ENCODE measurements at regions not wholly inside any gene's neighbourhood (a gene's known extent, or its start where the extent isn't known, plus 50 kb on each side); places are given as distances from the start of the nearest gene placed in this dataset.

GRCh38 chr9:75695921-75696320 lies 194.6 kb upstream of the PCSK5 start:
- BruUV-seq (replicated peaks), result no TSS peak
- Histone ChIP-seq H3K36me3 (ENCODE audit: control insufficient read depth, insufficient read depth, low read length) (no peaks in the 10 kb centered on the region), H3K27me3 (replicated peaks; ENCODE audit: control insufficient read depth, insufficient read depth, low read length) (no peaks in the 10 kb centered on the region), H3K4me3 (ENCODE audit: low read depth, low read length) (no peak overlapping the region), H3K9me3 (no peaks in the 10 kb centered on the region), H3K4me1 (no peaks in the 10 kb centered on the region)
- no peak for DNase-seq
- TF ChIP-seq CTCF (IDR thresholded peaks at IDR 0.05; ENCODE audit: insufficient read depth in 1 of 2, low read depth in 1 of 2, low read length in 1 of 2, severe bottlenecking in 1 of 2, unreplicated experiment in 1 of 2), result no peak
- Mint-ChIP-seq H3K36me3 (ENCODE audit: insufficient read depth, unreplicated experiment) (no peaks in the 10 kb centered on the region), H3K9me3 (ENCODE audit: unreplicated experiment) (no peaks in the 10 kb centered on the region), H3K27me3 (ENCODE audit: insufficient read depth, unreplicated experiment) (no peaks in the 10 kb centered on the region), H3K27ac (ENCODE audit: unreplicated experiment) (no peak overlapping the region), H3K4me3 (ENCODE audit: unreplicated experiment) (no peak overlapping the region), H3K4me1 (ENCODE audit: low read depth, unreplicated experiment) (no peaks in the 10 kb centered on the region)
- ChIA-PET POLR2A (no interaction called here), CTCF (no interaction called here)
- intact Hi-C loops (cut with micrococcal nuclease; ENCODE audit: unreplicated experiment), result no loop called here

GRCh38 chr9:75699017-75699416 lies 191.5 kb upstream of the PCSK5 start:
- POLR2A ChIA-PET, result no interaction called here
- Mint-ChIP-seq H3K27ac (ENCODE audit: unreplicated experiment) (no peak overlapping the region), H3K4me3 (ENCODE audit: unreplicated experiment) (no peak overlapping the region), H3K36me3 (ENCODE audit: insufficient read depth, unreplicated experiment) (no peaks in the 10 kb centered on the region), H3K4me1 (ENCODE audit: low read depth, unreplicated experiment) (no peaks in the 10 kb centered on the region), H3K27me3 (ENCODE audit: insufficient read depth, unreplicated experiment) (no peaks in the 10 kb centered on the region), H3K9me3 (ENCODE audit: unreplicated experiment) (no peaks in the 10 kb centered on the region)
- no peak for DNase-seq
- no peak overlapping the region for H3K4me3 ChIP-seq (ENCODE audit: low read depth, low read length)
- BruUV-seq (replicated peaks), result no TSS peak
- H3K36me3 ChIP-seq (ENCODE audit: control insufficient read depth, insufficient read depth, low read length), result no peaks in the 10 kb centered on the region
- H3K9me3 ChIP-seq, result no peaks in the 10 kb centered on the region
- intact Hi-C loops (cut with micrococcal nuclease; ENCODE audit: unreplicated experiment), result no loop called here
- no peak for TF ChIP-seq CTCF (IDR thresholded peaks at IDR 0.05; ENCODE audit: insufficient read depth in 1 of 2, low read depth in 1 of 2, low read length in 1 of 2, severe bottlenecking in 1 of 2, unreplicated experiment in 1 of 2)
- H3K4me1 ChIP-seq, result no peaks in the 10 kb centered on the region
- CTCF ChIA-PET, result no interaction called here
- no peaks in the 10 kb centered on the region for H3K27me3 ChIP-seq (replicated peaks; ENCODE audit: control insufficient read depth, insufficient read depth, low read length)

GRCh38 chr9:75699625-75700251 lies 190.7 kb upstream of the PCSK5 start:
- Mint-ChIP-seq H3K4me1 (ENCODE audit: low read depth, unreplicated experiment) (no peaks in the 10 kb centered on the region), H3K9me3 (ENCODE audit: unreplicated experiment) (no peaks in the 10 kb centered on the region), H3K27ac (ENCODE audit: unreplicated experiment) (no peak overlapping the region), H3K27me3 (ENCODE audit: insufficient read depth, unreplicated experiment) (no peaks in the 10 kb centered on the region), H3K4me3 (ENCODE audit: unreplicated experiment) (no peak overlapping the region), H3K36me3 (ENCODE audit: insufficient read depth, unreplicated experiment) (no peaks in the 10 kb centered on the region)
- ChIA-PET CTCF (no interaction called here), POLR2A (no interaction called here)
- no peaks in the 10 kb centered on the region for H3K4me1 ChIP-seq
- H3K4me3 ChIP-seq (ENCODE audit: low read depth, low read length), result no peak overlapping the region
- no peaks in the 10 kb centered on the region for H3K27me3 ChIP-seq (replicated peaks; ENCODE audit: control insufficient read depth, insufficient read depth, low read length)
- H3K9me3 ChIP-seq, result no peaks in the 10 kb centered on the region
- no peak for DNase-seq
- no peaks in the 10 kb centered on the region for H3K36me3 ChIP-seq (ENCODE audit: control insufficient read depth, insufficient read depth, low read length)
- no peak for TF ChIP-seq CTCF (IDR thresholded peaks at IDR 0.05; ENCODE audit: insufficient read depth in 1 of 2, low read depth in 1 of 2, low read length in 1 of 2, severe bottlenecking in 1 of 2, unreplicated experiment in 1 of 2)
- intact Hi-C loops (cut with micrococcal nuclease; ENCODE audit: unreplicated experiment), result no loop called here
- no TSS peak for BruUV-seq (replicated peaks)
